Liver (tissue), 8 donors: ENCODE measurements at regions not wholly inside any gene's neighbourhood (a gene's known extent, or its start where the extent isn't known, plus 50 kb on each side); places are given as distances from the start of the nearest gene placed in this dataset.

ENCODE experiments used
- DNase-seq: peaks from one replicate; pipeline ENCODE4 v3.0.0-alpha.2; 2017; ENCODE audit warnings: low spot score
- H3K27ac ChIP-seq, 2 donors: one replicate each; pipeline ENCODE4 v1.7.0; 2013; ENCODE audit warnings: inconsistent platforms in 2 of 2, low read length in 2 of 2, control low read depth in 1 of 2, low read depth in 1 of 2, mild to moderate bottlenecking in 1 of 2
- H3K27me3 ChIP-seq, 4 donors: one replicate each; pipeline versions ENCODE4 v1.6.1 to v1.7.0; 2013; ENCODE audit warnings: low read length in 3 of 4, inconsistent platforms in 1 of 4, mild to moderate bottlenecking in 1 of 4, moderate library complexity in 1 of 4; ENCODE audit not compliant: control insufficient read depth in 4 of 4, insufficient read depth in 4 of 4
- H3K36me3 ChIP-seq, 4 donors: one replicate each; pipeline versions ENCODE4 v1.6.1 to v1.7.0; 2013; ENCODE audit warnings: low read length in 3 of 4, mild to moderate bottlenecking in 3 of 4, low read depth in 1 of 4, moderate library complexity in 1 of 4; ENCODE audit not compliant: control insufficient read depth in 4 of 4, insufficient read depth in 3 of 4
- H3K4me1 ChIP-seq, 4 donors: one replicate each; pipeline versions ENCODE4 v1.6.1 to v1.7.0; 2013; ENCODE audit warnings: low read length in 3 of 4, mild to moderate bottlenecking in 3 of 4, moderate library complexity in 1 of 4; ENCODE audit not compliant: control insufficient read depth in 4 of 4, insufficient read depth in 4 of 4
- H3K4me3 ChIP-seq, 3 donors: one replicate each; pipeline versions ENCODE4 v1.6.1 to v1.7.0; 2013; ENCODE audit warnings: low read length in 3 of 3, control low read depth in 1 of 3, low read depth in 1 of 3, mild to moderate bottlenecking in 1 of 3
- H3K9ac ChIP-seq, 2 donors: one replicate each; pipeline ENCODE4 v1.7.0; 2013; ENCODE audit warnings: low read length in 2 of 2, mild to moderate bottlenecking in 2 of 2, moderate library complexity in 2 of 2, control low read depth in 1 of 2, low read depth in 1 of 2
- H3K9me3 ChIP-seq, 4 donors: one replicate each; pipeline versions ENCODE4 v1.6.1 to v1.7.0; 2013; ENCODE audit warnings: low read length in 3 of 4; ENCODE audit not compliant: control insufficient read depth in 4 of 4
- ATF3 ChIP-seq: IDR thresholded peaks from 2 replicates; pipeline ENCODE4 v1.6.1; 2016; ENCODE audit warnings: antibody characterized with exemption
- CTCF ChIP-seq: fragments of 150-350 bp; IDR thresholded peaks from 2 replicates; pipeline ENCODE4 v1.5.1; 2017; ENCODE audit warnings: improper control_type of control experiment, low read depth, low read length; ENCODE audit not compliant: missing input control
- EGR1 ChIP-seq, 2 donors: IDR thresholded peaks; 2 replicates each; pipeline ENCODE4 v1.6.1; 2016 to 2018; ENCODE audit warnings: antibody characterized with exemption in 2 of 2, low read depth in 2 of 2
- FOXA1 ChIP-seq: IDR thresholded peaks from 2 replicates; pipeline ENCODE4 v1.6.1; 2016; ENCODE audit warnings: antibody characterized with exemption
- FOXA2 ChIP-seq: IDR thresholded peaks from 2 replicates; pipeline ENCODE4 v1.6.1; 2016; ENCODE audit warnings: antibody characterized with exemption
- GABPA ChIP-seq, 2 donors: IDR thresholded peaks in 1 of 2; conservative IDR thresholded peaks in 1 of 2; 2 replicates each; pipeline ENCODE4 v1.6.1; 2016; ENCODE audit warnings: antibody characterized with exemption in 2 of 2, mild to moderate bottlenecking in 1 of 2, moderate library complexity in 1 of 2
- HNF4A ChIP-seq, 2 donors: conservative IDR thresholded peaks; 2 replicates each; pipeline ENCODE4 v1.6.1; 2016; ENCODE audit warnings: antibody characterized with exemption in 2 of 2, mild to moderate bottlenecking in 2 of 2
- HNF4G ChIP-seq: IDR thresholded peaks from 2 replicates; pipeline ENCODE4 v1.6.1; 2016; ENCODE audit warnings: antibody characterized with exemption
- JUND ChIP-seq, 2 donors: IDR thresholded peaks; 2 replicates each; pipeline ENCODE4 v1.6.1; 2016; ENCODE audit warnings: antibody characterized with exemption in 2 of 2
- NR2F2 ChIP-seq: IDR thresholded peaks from 2 replicates; pipeline ENCODE4 v1.6.1; 2016; ENCODE audit warnings: antibody characterized with exemption
- RAD21 ChIP-seq, 2 donors: IDR thresholded peaks; 2 replicates each; pipeline ENCODE4 v1.6.1; 2016; ENCODE audit warnings: antibody characterized with exemption in 2 of 2, mild to moderate bottlenecking in 2 of 2
- RXRA ChIP-seq, 2 donors: IDR thresholded peaks; 2 replicates each; pipeline ENCODE4 v1.6.1; 2017 to 2018; ENCODE audit warnings: antibody characterized with exemption in 2 of 2, mild to moderate bottlenecking in 1 of 2
- SP1 ChIP-seq: IDR thresholded peaks from 2 replicates; pipeline ENCODE4 v1.6.1; 2018; ENCODE audit warnings: antibody characterized with exemption, mild to moderate bottlenecking
- TAF1 ChIP-seq: conservative IDR thresholded peaks from 2 replicates; pipeline ENCODE4 v1.6.1; 2016; ENCODE audit warnings: antibody characterized with exemption, mild to moderate bottlenecking
- YY1 ChIP-seq: IDR thresholded peaks from 2 replicates; pipeline ENCODE4 v1.6.1; 2016; ENCODE audit warnings: antibody characterized with exemption, mild to moderate bottlenecking
- ZBTB33 ChIP-seq: IDR thresholded peaks from 2 replicates; pipeline ENCODE4 v1.6.1; 2016; ENCODE audit warnings: antibody characterized with exemption
- WGBS: extraction: QIAGEN DNeasy Blood & Tissue Kit; methylation state at CpG from one replicate; pipeline ENCODE4 v1.1.7; 2013; 5-methylcytosine and 5-hydroxymethylcytosine counted together
- donor health status: healthy.
- donor health status: healthy.
- donor health status: healthy.
- donor health status: healthy.
- donor health status: healthy.

- Histone ChIP-seq H3K4me3 (no peak overlapping the region), H3K4me1 (no peaks in the 10 kb centered on the region), H3K36me3 (no peaks in the 10 kb centered on the region), H3K27ac (no peak overlapping the region), H3K9ac (no peak overlapping the region), H3K9me3 (no peaks in the 10 kb centered on the region), H3K27me3 (no peaks in the 10 kb centered on the region)
- TF ChIP-seq HNF4G (no peak), YY1 (no peak), JUND (IDR thresholded peaks at IDR 0.05) (no peak), FOXA1 (no peak), ATF3 (no peak), GABPA (IDR thresholded peaks at IDR 0.05 in 1 of 2, conservative IDR thresholded peaks at IDR 0.05 in 1 of 2) (no peak), NR2F2 (no peak), CTCF (no peak), EGR1 (IDR thresholded peaks at IDR 0.05; ENCODE audit: low read depth in 2 of 2) (no peak), HNF4A (conservative IDR thresholded peaks at IDR 0.05) (no peak), ZBTB33 (no peak), SP1 (no peak), FOXA2 (no peak), TAF1 (no peak)
- 52% methylated on average over 3 of the region's 3 CpGs for WGBS
- no peak for DNase-seq
These were observed 1201.9 kb downstream of the STIM2 start for GRCh38 chr4:28062562-28062961.

GRCh38 chr4:28073860-28074555 lies 1213.4 kb downstream of the STIM2 start:
- Histone ChIP-seq H3K27me3 (no peaks in the 10 kb centered on the region), H3K36me3 (no peaks in the 10 kb centered on the region), H3K4me1 (no peaks in the 10 kb centered on the region), H3K4me3 (no peak overlapping the region), H3K9ac (no peak overlapping the region), H3K27ac (no peak overlapping the region), H3K9me3 (no peaks in the 10 kb centered on the region)
- DNase-seq: no peak
- WGBS: 77% methylated on average over 12 of the region's 12 CpGs
- TF ChIP-seq RAD21 (IDR thresholded peaks at IDR 0.05) (no peak), RXRA (IDR thresholded peaks at IDR 0.05) (no peak), EGR1 (IDR thresholded peaks at IDR 0.05; ENCODE audit: low read depth in 2 of 2) (no peak), SP1 (no peak), JUND (IDR thresholded peaks at IDR 0.05) (no peak), HNF4G (no peak)
